ENCODE measurements at regions not wholly inside any gene's neighbourhood (a gene's known extent, or its start where the extent isn't known, plus 50 kb on each side); places are given as distances from the start of the nearest gene placed in this dataset.

- no peak overlapping the region for H3K27ac ChIP-seq
- H3K36me3 ChIP-seq = no peaks in the 10 kb centered on the region
- no peaks in the 10 kb centered on the region for H3K27me3 ChIP-seq
- TF ChIP-seq EP300 (IDR thresholded peaks at IDR 0.05) = no peak
- TF ChIP-seq POLR2A (IDR thresholded peaks at IDR 0.05) = no peak
- TF ChIP-seq POLR2AphosphoS5 (IDR thresholded peaks at IDR 0.05) = no peak
- TF ChIP-seq, protein P1, sequence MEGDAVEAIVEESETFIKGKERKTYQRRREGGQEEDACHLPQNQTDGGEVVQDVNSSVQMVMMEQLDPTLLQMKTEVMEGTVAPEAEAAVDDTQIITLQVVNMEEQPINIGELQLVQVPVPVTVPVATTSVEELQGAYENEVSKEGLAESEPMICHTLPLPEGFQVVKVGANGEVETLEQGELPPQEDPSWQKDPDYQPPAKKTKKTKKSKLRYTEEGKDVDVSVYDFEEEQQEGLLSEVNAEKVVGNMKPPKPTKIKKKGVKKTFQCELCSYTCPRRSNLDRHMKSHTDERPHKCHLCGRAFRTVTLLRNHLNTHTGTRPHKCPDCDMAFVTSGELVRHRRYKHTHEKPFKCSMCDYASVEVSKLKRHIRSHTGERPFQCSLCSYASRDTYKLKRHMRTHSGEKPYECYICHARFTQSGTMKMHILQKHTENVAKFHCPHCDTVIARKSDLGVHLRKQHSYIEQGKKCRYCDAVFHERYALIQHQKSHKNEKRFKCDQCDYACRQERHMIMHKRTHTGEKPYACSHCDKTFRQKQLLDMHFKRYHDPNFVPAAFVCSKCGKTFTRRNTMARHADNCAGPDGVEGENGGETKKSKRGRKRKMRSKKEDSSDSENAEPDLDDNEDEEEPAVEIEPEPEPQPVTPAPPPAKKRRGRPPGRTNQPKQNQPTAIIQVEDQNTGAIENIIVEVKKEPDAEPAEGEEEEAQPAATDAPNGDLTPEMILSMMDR (IDR thresholded peaks at IDR 0.05) = no peak
- DNase-seq (no peak), ATAC-seq (ENCODE audit: low FRiP score in 2 of 2) (no peak)
- H3K4me3 ChIP-seq = no peak overlapping the region
- WGBS, 2 donors = 70 to 77% methylated on average over 4 of the region's 4 CpGs
- peaks cover 0 to 12% (median 0%) of the 10 kb centered on the region in 4 donors for H3K4me1 ChIP-seq
- H3K9me3 ChIP-seq = no peaks in the 10 kb centered on the region
Observed at GRCh38 chr11:123260511-123261211, 65.6 kb upstream of the CLMP start.

GRCh38 chr11:123258877-123259276, 63.8 kb upstream of the CLMP start:
- ATAC-seq (ENCODE audit: low FRiP score in 2 of 2) = no peak
- Histone ChIP-seq H3K36me3 (no peaks in the 10 kb centered on the region), H3K4me1 (peaks cover 0 to 12% (median 0%) of the 10 kb centered on the region in 4 donors), H3K27ac (no peak overlapping the region), H3K4me3 (no peak overlapping the region), H3K9me3 (no peaks in the 10 kb centered on the region), H3K27me3 (no peaks in the 10 kb centered on the region)
- no peak for DNase-seq
- TF ChIP-seq POLR2A (IDR thresholded peaks at IDR 0.05) (no peak), EP300 (IDR thresholded peaks at IDR 0.05) (no peak), POLR2AphosphoS5 (IDR thresholded peaks at IDR 0.05) (no peak)
- TF ChIP-seq, protein P1 (IDR thresholded peaks at IDR 0.05) = no peak
- WGBS, 2 donors = 69 to 83% methylated on average over 2 of the region's 2 CpGs

GRCh38 chr11:123257370-123257769, 62.3 kb upstream of the CLMP start:
- ATAC-seq (ENCODE audit: low FRiP score in 2 of 2) (no peak), DNase-seq (no peak)
- no peak overlapping the region for H3K4me3 ChIP-seq
- no peaks in the 10 kb centered on the region for H3K27me3 ChIP-seq
- peaks cover 0 to 12% (median 0%) of the 10 kb centered on the region in 4 donors for H3K4me1 ChIP-seq
- WGBS, 2 donors = 90 to 96% methylated on average over 5 of the region's 5 CpGs
- H3K36me3 ChIP-seq = no peaks in the 10 kb centered on the region
- no peaks in the 10 kb centered on the region for H3K9me3 ChIP-seq
- TF ChIP-seq EP300 (IDR thresholded peaks at IDR 0.05) (no peak), POLR2AphosphoS5 (IDR thresholded peaks at IDR 0.05) (no peak), POLR2A (IDR thresholded peaks at IDR 0.05) (no peak)
- TF ChIP-seq, protein P1 (IDR thresholded peaks at IDR 0.05) = no peak
- no peak overlapping the region for H3K27ac ChIP-seq

GRCh38 chr11:123255909-123256308, 60.9 kb upstream of the CLMP start:
- WGBS, 2 donors = 40 to 49% methylated on average over 8 of the region's 8 CpGs
- ATAC-seq (ENCODE audit: low FRiP score in 2 of 2) = no peak
- DNase-seq = peak in 1 of 2 donors; percentile 24

More at GRCh38 chr11:123255909-123256308, 60.9 kb upstream of the CLMP start:
- Histone ChIP-seq H3K4me3 (no peak overlapping the region), H3K36me3 (no peaks in the 10 kb centered on the region), H3K27ac (no peak overlapping the region), H3K9me3 (no peaks in the 10 kb centered on the region), H3K4me1 (peaks cover 0 to 3% (median 0%) of the 10 kb centered on the region in 4 donors), H3K27me3 (no peaks in the 10 kb centered on the region)
- no peak for TF ChIP-seq POLR2A (IDR thresholded peaks at IDR 0.05)
- TF ChIP-seq, protein P1 (IDR thresholded peaks at IDR 0.05) = no peak
- no peak for TF ChIP-seq EP300 (IDR thresholded peaks at IDR 0.05)
- no peak for TF ChIP-seq POLR2AphosphoS5 (IDR thresholded peaks at IDR 0.05)

Data from upper lobe of left lung (tissue), 6 donors.